ENCODE measurements at regions not wholly inside any gene's neighbourhood (a gene's known extent, or its start where the extent isn't known, plus 50 kb on each side); places are given as distances from the start of the nearest gene placed in this dataset.
"Not testable (repeated sequence)": the region's sequence is repeated elsewhere in the genome, so short reads cannot be mapped to it uniquely, and the experiment has no call there.

GRCh38 chr16:29234536-29235275 lies 171.8 kb downstream of the NPIPB11 start:
- not testable (repeated sequence) for DNase-seq (ENCODE audit: low spot score)

GRCh38 chr16:29233705-29234404 lies 172.7 kb downstream of the NPIPB11 start:
- not testable (repeated sequence) for DNase-seq (ENCODE audit: low spot score)

DNA sequence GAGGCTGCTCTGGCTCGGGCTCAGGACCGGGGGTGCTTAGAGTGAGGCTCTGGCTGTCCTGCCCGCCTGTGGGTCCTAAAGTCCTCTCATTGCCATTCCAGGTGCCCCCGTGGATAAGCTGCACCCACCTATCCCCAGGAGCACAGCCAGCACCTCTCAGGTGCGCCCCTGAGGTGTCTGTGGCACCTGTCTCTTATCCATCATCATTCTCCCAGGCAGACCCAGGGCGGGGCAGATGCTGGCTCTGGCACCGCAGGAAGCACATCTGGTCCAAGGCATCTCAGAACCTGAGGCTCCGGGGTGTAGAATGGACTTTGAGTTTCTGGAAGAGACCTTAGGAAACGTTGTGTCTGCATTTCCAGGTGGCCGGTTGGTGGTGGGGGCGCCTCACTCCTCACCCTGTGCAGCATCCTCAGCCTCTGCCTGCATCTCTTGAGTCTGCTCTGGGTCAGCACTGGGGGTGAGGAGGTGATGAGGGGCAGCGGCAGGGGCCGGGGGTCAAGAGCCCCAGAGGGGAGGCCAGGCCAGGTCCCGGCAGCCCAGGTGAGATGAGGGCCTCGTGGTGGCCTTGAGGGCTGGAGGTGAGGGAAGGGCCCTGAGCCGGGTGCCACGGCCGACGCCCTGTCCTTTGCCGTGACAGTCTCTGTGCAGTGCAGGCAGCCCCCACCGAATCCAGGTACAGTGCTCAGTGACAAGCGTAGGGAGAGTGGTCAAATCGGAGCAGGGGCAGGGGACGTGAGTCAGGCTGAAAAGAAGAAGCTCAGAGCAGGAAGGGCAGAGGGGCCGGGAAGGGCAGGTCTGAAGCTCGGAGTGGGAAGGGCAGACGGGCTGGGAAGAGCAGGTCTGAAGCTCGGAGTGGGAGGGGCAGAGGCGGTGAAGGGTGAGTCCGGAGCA lies 173.5 kb downstream of the NPIPB11 start:
- DNase-seq (ENCODE audit: low spot score) = no peak

- DNase-seq (ENCODE audit: low spot score) = not testable (repeated sequence)
Observed at GRCh38 chr16:29232160-29232705, 174.3 kb downstream of the NPIPB11 start.

- DNase-seq (ENCODE audit: low spot score) = no peak
Observed at GRCh38 chr16:29231244-29231643, 175.3 kb downstream of the NPIPB11 start.

- no peak for DNase-seq (ENCODE audit: low spot score)
Observed at GRCh38 chr16:29230671-29231096, 175.8 kb downstream of the NPIPB11 start.

- not testable (repeated sequence) for DNase-seq (ENCODE audit: low spot score)
Observed at GRCh38 chr16:29230006-29230668, 176.4 kb downstream of the NPIPB11 start.

DNA sequence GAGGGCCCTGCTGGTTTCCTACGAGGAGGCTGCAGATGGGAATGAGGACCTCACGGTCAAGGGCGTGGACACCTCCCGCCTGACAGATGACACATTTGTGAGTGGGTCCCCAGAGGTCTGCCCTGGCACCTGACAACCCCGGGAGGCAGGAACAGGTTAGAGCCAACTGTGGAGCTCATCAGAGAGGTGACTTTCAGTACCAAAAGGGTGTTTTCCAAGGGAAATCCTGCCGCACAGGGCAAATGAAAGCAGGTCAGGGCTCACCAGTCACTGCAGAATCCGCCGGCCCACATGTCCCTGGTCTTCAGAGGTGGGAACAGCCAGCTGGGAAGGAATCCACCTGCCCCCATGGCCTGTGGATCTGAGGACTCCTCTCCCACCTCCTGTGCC lies 176.9 kb downstream of the NPIPB11 start:
- not testable (repeated sequence) for DNase-seq (ENCODE audit: low spot score)

DNA sequence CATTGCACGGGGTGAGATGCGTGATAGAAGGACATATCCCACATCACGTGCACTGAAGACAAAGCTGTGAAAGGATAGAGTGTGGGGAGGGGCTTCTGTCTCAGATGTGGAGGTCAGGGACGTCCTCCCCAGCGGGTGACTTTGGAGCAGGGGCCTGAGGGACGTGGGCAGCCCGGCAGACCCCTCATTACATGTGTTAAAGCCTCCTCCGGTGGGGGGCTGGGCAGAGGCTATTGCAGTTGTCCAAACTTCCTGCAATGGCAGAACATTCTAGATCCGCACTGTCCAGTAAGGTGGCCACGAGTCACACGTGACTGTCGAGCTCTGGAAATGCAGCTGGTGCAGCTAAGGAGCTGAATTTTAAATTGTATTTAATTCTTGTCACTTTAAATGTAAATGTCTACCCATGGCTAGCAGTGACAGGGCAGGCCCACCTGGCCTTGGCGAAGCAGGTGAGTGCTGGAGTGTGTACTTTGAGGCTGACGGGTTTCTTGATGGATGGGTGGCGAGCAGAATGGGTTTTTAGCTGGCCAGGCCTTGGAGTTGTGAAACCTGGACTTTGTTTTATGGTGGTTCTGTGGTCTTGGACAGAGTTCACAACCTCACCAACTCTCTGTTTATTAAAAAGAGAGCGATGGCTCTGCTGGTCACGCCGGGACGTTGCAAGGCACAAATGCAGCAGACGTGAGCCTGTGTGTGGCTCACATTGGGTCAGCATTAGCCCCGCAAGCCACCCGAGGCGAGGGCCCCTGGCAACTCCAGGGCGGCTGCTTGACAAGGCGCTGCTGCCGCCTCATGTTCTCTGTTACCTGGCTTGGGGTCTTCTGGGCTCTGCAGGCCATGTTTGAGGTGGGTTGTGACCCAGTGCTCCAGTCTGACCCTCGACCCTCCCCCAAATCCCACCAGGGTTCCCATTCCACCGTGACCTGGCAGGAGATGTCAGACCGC lies 177.6 kb downstream of the NPIPB11 start:
- not testable (repeated sequence) for DNase-seq (ENCODE audit: low spot score)

- DNase-seq (ENCODE audit: low spot score) = not testable (repeated sequence)
Observed at GRCh38 chr16:29227751-29228663, 178.5 kb downstream of the NPIPB11 start.

DNA sequence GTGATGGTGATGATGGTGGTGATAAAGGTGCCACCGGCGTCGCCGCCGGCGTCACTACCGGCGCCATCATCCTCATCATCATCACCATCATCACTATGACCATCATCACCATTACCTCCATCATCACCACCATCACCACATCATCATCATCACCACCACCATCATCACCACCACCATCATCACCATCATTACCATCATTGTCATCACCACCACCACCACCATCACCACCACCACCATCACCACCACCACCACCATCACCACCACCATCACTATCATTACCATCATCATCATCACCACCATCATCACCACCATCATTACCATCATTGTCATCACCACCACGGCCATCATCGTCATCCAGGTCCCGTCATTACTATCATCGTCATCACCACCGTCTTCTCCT lies 179.7 kb downstream of the NPIPB11 start:
- DNase-seq (ENCODE audit: low spot score) = no peak

DNA sequence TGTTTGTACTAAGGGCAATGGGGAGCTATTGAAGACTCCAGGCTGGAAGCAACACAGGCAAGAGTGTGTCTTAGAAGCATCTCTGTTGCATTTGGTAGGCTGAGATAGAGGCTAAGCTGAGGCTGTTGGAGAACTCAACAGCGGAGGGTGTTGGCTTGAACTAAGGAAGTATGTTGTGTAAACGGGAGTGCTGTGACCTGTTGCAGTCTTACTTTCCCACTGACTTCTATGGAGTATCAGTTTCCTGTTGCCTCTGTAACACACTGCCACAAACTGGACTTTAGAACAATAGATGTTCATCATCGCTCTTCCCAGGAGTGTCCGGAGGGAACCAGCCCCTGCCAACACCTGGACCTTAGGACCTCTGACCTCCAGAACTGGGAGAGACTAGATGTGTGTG lies 181.8 kb downstream of the NPIPB11 start:
- DNase-seq (ENCODE audit: low spot score) = not testable (repeated sequence)

DNA sequence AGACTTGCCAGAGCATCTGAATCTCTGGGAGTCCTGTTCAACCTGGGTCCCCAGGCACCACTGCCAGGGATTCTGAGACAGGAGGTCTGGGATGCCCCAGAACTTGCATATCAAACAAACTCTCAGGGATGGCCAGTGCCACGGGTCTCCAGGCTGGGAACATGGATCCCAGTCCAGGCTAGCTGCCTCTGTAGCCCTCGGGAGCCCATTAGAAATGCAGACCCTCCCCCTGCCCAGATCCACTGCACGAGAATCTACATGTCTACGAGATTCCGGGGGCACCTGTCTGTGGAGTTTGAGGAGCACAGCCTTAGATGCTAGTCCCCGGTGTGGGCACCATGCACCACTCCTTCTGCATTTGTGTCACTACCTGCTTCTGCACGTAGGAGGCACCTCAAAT lies 183.9 kb downstream of the NPIPB11 start:
- DNase-seq (ENCODE audit: low spot score) = not testable (repeated sequence)

DNA sequence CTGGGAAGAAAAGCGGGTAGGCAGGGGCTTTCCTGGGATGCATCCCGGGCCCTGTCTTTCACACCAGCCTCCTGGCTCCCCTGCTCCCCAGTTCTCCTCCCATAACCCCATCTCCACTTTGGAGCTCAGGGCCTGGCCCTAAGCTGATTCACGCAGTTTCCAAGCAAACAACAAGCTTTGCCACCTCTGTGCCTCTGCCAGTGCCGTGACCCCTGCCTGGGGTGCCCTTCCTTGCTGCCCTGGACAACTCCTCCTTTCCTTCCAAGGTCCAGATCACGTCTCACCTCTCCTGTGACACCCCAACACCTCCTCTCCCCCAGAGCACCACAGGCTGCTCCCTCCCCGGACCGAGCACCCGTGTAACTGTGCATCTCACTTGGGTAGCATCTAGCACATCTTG lies 184.5 kb downstream of the NPIPB11 start:
- DNase-seq (ENCODE audit: low spot score) = not testable (repeated sequence)

DNA sequence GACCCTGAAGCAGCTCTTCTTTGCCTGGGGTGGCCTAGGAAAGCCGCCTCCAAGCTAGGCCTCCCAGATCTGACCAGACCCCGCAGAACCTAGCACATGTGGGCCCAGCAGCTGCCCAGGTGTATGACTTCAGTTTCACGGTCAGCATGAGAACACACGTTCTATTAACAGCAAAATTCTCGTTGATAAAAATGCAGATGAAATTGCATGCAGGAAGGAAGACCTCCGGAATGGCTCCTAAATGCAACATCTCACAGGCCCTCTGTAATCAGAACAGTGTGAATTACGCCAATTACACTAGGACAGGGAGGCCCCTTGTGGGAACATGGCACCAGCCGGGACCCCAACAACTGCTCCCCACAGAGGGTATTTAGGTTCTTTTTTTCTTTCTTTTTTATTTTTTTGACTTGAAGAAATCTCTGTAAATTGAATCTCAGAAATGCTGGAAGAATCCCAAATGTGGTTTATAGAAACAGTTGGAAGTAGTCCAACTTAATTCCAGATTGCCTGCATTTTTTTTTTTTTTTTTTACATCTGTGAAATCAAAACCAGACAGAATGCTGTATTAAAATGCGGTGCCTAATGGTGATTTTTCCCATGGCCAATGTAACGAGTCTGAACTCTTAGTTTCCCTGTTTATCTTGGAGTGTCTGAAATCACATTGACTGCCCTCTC lies 185.1 kb downstream of the NPIPB11 start:
- DNase-seq (ENCODE audit: low spot score) = not testable (repeated sequence)

GRCh38 chr16:29220647-29221191 lies 185.8 kb downstream of the NPIPB11 start:
- DNase-seq (ENCODE audit: low spot score) = not testable (repeated sequence)

DNA sequence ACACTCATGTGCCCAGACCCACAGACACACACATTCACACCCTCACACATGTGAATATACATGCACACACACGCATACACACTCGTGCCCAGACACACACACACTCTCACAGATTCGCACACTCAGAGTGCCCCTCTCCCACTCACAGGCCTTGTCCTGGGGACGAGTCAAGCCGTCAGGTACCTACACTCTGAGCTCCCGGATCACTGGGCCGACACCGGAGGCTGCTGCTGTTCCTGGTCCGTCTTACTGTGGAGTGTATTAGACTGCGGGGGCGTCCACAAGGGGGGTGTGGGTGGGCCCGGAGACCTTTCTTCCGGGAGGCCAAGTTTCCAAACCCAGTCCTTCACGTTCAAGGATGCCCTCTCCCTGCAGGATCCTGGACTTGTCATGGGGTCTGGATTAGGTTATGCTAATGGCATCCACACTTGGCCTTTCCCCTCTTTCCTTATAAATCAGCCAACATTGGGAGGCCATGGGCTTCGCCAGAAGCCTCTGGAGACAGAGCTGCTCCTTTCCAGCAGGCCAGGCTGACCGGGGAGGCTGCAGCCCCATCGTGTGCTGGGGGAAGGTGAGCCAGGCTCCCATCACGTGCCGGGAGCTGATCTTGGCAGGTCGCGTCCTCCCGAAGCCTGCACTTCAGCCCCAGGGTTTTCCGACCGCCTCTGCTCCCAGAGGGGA lies 186.4 kb downstream of the NPIPB11 start:
- not testable (repeated sequence) for DNase-seq (ENCODE audit: low spot score)

- not testable (repeated sequence) for DNase-seq (ENCODE audit: low spot score)
Observed at GRCh38 chr16:29219562-29219961, 186.9 kb downstream of the NPIPB11 start.

All from D341Med (cell line).